Suprapubic skin (tissue), 4 donors: ENCODE measurements at regions not wholly inside any gene's neighbourhood (a gene's known extent, or its start where the extent isn't known, plus 50 kb on each side); places are given as distances from the start of the nearest gene placed in this dataset.

Experiments used
- DNase-seq, 2 donors: peaks; one replicate each; pipeline ENCODE4 v3.0.0-alpha.2; 2019; ENCODE audit warnings: low spot score in 2 of 2
- H3K27ac ChIP-seq: fragments of 200-600 bp; sonication (generic); one replicate; pipeline ENCODE4 v1.5.1; 2019
- H3K27me3 ChIP-seq: fragments of 200-600 bp; sonication (generic); one replicate; pipeline ENCODE4 v1.5.1; 2019
- H3K36me3 ChIP-seq: fragments of 200-600 bp; sonication (generic); one replicate; pipeline ENCODE4 v1.5.1; 2019
- H3K4me1 ChIP-seq: fragments of 200-600 bp; sonication (generic); one replicate; pipeline ENCODE4 v1.5.1; 2019
- H3K4me3 ChIP-seq: fragments of 200-600 bp; sonication (generic); one replicate; pipeline ENCODE4 v1.5.1; 2019; ENCODE audit warnings: mild to moderate bottlenecking
- H3K9me3 ChIP-seq: fragments of 200-600 bp; sonication (generic); one replicate; pipeline ENCODE4 v1.5.1; 2019
- EP300 ChIP-seq: sonication (generic); formaldehyde crosslinking; IDR thresholded peaks from one replicate; pipeline ENCODE4 v1.6.1; 2017; ENCODE audit warnings: antibody characterized with exemption
- POLR2A ChIP-seq, 2 donors: fragments of 450-650 bp; IDR thresholded peaks; one replicate each; pipeline ENCODE4 v1.6.1; 2017; ENCODE audit warnings: antibody characterized with exemption in 2 of 2, mild to moderate bottlenecking in 2 of 2, moderate library complexity in 2 of 2
- POLR2AphosphoS5 ChIP-seq, 3 donors: sonication (generic); formaldehyde crosslinking; IDR thresholded peaks; one replicate each; pipeline ENCODE4 v1.6.1; 2017; ENCODE audit warnings: antibody characterized with exemption in 3 of 3
- WGBS: methylation state at CpG from one replicate; pipeline ENCODE4 v1.1.5; 2018; 5-methylcytosine and 5-hydroxymethylcytosine counted together
- TF ChIP-seq, protein P1 (sequence below), 2 donors: fragments of 200-600 bp in 1 of 2; fragments of 450-650 bp in 1 of 2; sonication (generic) in 1 of 2; IDR thresholded peaks; one replicate each; pipeline ENCODE4 v1.5.1; 2016 to 2019; ENCODE audit warnings: antibody characterized with exemption in 2 of 2, mild to moderate bottlenecking in 1 of 2, moderate library complexity in 1 of 2

DNA sequence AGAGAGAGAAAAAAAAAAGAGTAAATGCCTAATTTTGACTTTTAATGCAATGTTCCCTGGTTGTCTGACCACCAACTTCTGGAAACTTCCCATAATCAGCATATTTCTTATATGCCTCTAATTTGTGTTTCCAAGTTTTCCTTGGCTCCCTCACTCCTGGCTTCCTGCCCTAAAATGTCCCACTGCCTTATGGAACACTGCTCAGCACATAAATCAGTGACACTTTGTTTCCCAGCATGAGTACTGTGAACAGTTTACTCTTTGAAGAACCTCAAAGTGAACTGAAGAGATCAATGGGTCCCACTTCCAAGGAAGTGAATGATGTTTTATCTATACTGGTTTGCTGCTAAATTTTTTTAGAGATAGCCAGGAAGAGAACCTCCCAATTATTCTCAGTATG, 271.3 kb upstream of the PRMT6 start:
- H3K36me3 ChIP-seq, result no peaks in the 10 kb centered on the region
- no peak for DNase-seq
- H3K9me3 ChIP-seq, result no peaks in the 10 kb centered on the region
- H3K4me1 ChIP-seq, result no peaks in the 10 kb centered on the region
- H3K4me3 ChIP-seq, result no peak overlapping the region
- H3K27ac ChIP-seq, result no peak overlapping the region
- no peaks in the 10 kb centered on the region for H3K27me3 ChIP-seq
- TF ChIP-seq EP300 (no peak), POLR2AphosphoS5 (IDR thresholded peaks at IDR 0.05) (no peak), POLR2A (IDR thresholded peaks at IDR 0.05) (no peak)
- TF ChIP-seq, protein P1, sequence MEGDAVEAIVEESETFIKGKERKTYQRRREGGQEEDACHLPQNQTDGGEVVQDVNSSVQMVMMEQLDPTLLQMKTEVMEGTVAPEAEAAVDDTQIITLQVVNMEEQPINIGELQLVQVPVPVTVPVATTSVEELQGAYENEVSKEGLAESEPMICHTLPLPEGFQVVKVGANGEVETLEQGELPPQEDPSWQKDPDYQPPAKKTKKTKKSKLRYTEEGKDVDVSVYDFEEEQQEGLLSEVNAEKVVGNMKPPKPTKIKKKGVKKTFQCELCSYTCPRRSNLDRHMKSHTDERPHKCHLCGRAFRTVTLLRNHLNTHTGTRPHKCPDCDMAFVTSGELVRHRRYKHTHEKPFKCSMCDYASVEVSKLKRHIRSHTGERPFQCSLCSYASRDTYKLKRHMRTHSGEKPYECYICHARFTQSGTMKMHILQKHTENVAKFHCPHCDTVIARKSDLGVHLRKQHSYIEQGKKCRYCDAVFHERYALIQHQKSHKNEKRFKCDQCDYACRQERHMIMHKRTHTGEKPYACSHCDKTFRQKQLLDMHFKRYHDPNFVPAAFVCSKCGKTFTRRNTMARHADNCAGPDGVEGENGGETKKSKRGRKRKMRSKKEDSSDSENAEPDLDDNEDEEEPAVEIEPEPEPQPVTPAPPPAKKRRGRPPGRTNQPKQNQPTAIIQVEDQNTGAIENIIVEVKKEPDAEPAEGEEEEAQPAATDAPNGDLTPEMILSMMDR (IDR thresholded peaks at IDR 0.05), result no peak

DNA sequence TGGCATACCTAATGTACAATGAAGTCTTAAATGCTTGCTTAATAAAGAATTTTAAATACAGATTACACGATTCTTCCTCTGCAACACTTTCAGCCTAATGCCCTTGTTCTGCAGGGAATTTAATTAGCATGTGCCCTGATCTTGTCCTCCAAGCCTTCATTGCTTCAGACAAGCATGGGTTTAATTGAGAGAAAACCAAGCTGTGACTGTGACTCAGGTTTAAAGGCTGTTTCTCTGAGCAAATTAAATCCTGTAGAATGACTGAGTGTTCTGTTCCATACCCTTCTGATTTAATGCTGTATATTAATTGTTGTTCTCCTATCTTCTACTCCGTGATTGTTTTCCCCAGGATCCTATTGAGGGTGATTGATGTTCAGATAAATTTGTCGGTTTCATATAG, 269.0 kb upstream of the PRMT6 start:
- DNase-seq, result no peak
- Histone ChIP-seq H3K36me3 (no peaks in the 10 kb centered on the region), H3K27me3 (no peaks in the 10 kb centered on the region), H3K4me3 (no peak overlapping the region), H3K4me1 (no peaks in the 10 kb centered on the region), H3K27ac (no peak overlapping the region), H3K9me3 (no peaks in the 10 kb centered on the region)
- TF ChIP-seq, protein P1 (IDR thresholded peaks at IDR 0.05), result no peak
- TF ChIP-seq EP300 (no peak), POLR2AphosphoS5 (IDR thresholded peaks at IDR 0.05) (no peak), POLR2A (IDR thresholded peaks at IDR 0.05) (no peak)
- WGBS, result 65% methylated on average over 3 of the region's 3 CpGs

DNA sequence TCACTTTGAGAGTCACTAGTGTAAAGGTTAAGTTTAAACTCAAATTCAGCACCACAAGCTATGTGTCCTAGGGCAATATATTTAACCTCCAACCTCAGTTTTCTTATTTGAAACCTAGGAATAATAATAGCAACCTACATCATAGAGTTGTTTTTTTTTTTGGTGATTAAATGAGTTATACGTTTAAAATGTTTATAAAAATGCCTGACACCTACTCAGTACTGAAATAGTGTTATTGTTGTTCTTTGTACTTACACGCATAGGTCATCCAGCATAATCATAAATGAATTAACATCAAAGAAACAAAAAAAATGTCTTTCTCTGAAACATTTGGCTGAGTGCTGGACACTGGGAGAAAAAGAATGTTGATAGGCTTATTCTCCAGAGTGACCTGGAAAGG, 266.8 kb upstream of the PRMT6 start:
- 83% methylated on average over 2 of the region's 2 CpGs for WGBS
- H3K36me3 ChIP-seq, result no peaks in the 10 kb centered on the region
- TF ChIP-seq EP300, result no peak
- TF ChIP-seq POLR2AphosphoS5 (IDR thresholded peaks at IDR 0.05), result no peak
- TF ChIP-seq POLR2A (IDR thresholded peaks at IDR 0.05), result no peak
- TF ChIP-seq, protein P1 (IDR thresholded peaks at IDR 0.05), result no peak
- H3K27me3 ChIP-seq, result no peaks in the 10 kb centered on the region
- no peak overlapping the region for H3K27ac ChIP-seq
- H3K9me3 ChIP-seq, result no peaks in the 10 kb centered on the region
- no peak for DNase-seq
- H3K4me1 ChIP-seq, result no peaks in the 10 kb centered on the region
- no peak overlapping the region for H3K4me3 ChIP-seq

DNA sequence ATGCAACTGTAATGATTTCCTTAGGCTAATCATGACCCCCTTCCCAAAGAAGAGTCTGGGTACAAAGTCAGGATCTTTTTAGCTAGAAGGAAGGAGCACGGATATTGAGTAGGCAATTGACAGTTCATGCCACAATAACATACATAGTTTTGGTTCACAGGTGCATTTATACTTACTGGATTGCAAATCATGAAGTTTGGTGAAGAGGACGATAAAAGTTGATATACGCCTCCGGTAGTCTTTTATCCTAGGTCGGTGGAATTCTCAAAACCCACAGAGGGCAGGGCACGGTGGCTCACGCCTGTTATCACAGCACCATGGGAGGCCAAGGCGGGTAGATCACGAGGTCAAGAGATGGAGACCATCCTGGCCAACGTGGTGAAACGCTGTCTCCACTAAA, 265.4 kb upstream of the PRMT6 start:
- no peak for TF ChIP-seq EP300
- TF ChIP-seq, protein P1 (IDR thresholded peaks at IDR 0.05), result no peak
- TF ChIP-seq POLR2A (IDR thresholded peaks at IDR 0.05), result no peak
- TF ChIP-seq POLR2AphosphoS5 (IDR thresholded peaks at IDR 0.05), result no peak
- Histone ChIP-seq H3K4me3 (no peak overlapping the region), H3K9me3 (no peaks in the 10 kb centered on the region), H3K27me3 (no peaks in the 10 kb centered on the region), H3K36me3 (no peaks in the 10 kb centered on the region), H3K27ac (no peak overlapping the region), H3K4me1 (no peaks in the 10 kb centered on the region)
- no peak for DNase-seq
- 92% methylated on average over 11 of the region's 11 CpGs for WGBS

DNA sequence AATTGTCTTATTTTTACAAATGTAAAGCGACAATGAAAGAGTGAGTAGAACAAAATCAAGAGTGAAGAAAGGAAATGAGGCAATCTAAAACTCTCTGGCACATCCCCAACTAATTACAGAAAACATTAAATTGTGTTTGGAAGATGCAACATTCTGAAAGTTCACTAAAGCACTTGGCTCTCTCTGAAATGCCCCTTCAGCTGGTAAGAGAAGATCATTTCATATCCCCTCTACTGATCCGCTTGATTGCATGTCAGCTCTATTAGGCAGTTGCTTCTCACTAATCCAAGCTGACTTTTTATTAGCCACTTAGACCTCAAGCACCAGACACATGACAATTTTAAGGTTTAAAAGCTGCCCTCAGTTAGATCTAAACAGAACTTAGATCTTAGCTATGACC, 262.8 kb upstream of the PRMT6 start:
- 59% methylated on average over 2 of the region's 2 CpGs for WGBS
- DNase-seq, result no peak
- H3K36me3 ChIP-seq, result no peaks in the 10 kb centered on the region
- no peak overlapping the region for H3K27ac ChIP-seq
- no peaks in the 10 kb centered on the region for H3K9me3 ChIP-seq
- no peaks in the 10 kb centered on the region for H3K4me1 ChIP-seq
- no peak overlapping the region for H3K4me3 ChIP-seq
- TF ChIP-seq POLR2A (IDR thresholded peaks at IDR 0.05) (no peak), POLR2AphosphoS5 (IDR thresholded peaks at IDR 0.05) (no peak), EP300 (no peak)
- TF ChIP-seq, protein P1 (IDR thresholded peaks at IDR 0.05), result no peak
- no peaks in the 10 kb centered on the region for H3K27me3 ChIP-seq
